Suprapubic skin (tissue), 4 donors: ENCODE measurements at regions not wholly inside any gene's neighbourhood (a gene's known extent, or its start where the extent isn't known, plus 50 kb on each side); places are given as distances from the start of the nearest gene placed in this dataset.

ENCODE experiments used
- DNase-seq, 2 donors: peaks; one replicate each; pipeline ENCODE4 v3.0.0-alpha.2; 2019; ENCODE audit warnings: low spot score in 2 of 2
- H3K27ac ChIP-seq: fragments of 200-600 bp; sonication (generic); one replicate; pipeline ENCODE4 v1.5.1; 2019
- H3K27me3 ChIP-seq: fragments of 200-600 bp; sonication (generic); one replicate; pipeline ENCODE4 v1.5.1; 2019
- H3K36me3 ChIP-seq: fragments of 200-600 bp; sonication (generic); one replicate; pipeline ENCODE4 v1.5.1; 2019
- H3K4me1 ChIP-seq: fragments of 200-600 bp; sonication (generic); one replicate; pipeline ENCODE4 v1.5.1; 2019
- H3K4me3 ChIP-seq: fragments of 200-600 bp; sonication (generic); one replicate; pipeline ENCODE4 v1.5.1; 2019; ENCODE audit warnings: mild to moderate bottlenecking
- H3K9me3 ChIP-seq: fragments of 200-600 bp; sonication (generic); one replicate; pipeline ENCODE4 v1.5.1; 2019
- EP300 ChIP-seq: sonication (generic); formaldehyde crosslinking; IDR thresholded peaks from one replicate; pipeline ENCODE4 v1.6.1; 2017; ENCODE audit warnings: antibody characterized with exemption
- POLR2A ChIP-seq, 2 donors: fragments of 450-650 bp; IDR thresholded peaks; one replicate each; pipeline ENCODE4 v1.6.1; 2017; ENCODE audit warnings: antibody characterized with exemption in 2 of 2, mild to moderate bottlenecking in 2 of 2, moderate library complexity in 2 of 2
- POLR2AphosphoS5 ChIP-seq, 3 donors: sonication (generic); formaldehyde crosslinking; IDR thresholded peaks; one replicate each; pipeline ENCODE4 v1.6.1; 2017; ENCODE audit warnings: antibody characterized with exemption in 3 of 3
- WGBS: methylation state at CpG from one replicate; pipeline ENCODE4 v1.1.5; 2018; 5-methylcytosine and 5-hydroxymethylcytosine counted together
- TF ChIP-seq, protein P1 (sequence below), 2 donors: fragments of 200-600 bp in 1 of 2; fragments of 450-650 bp in 1 of 2; sonication (generic) in 1 of 2; IDR thresholded peaks; one replicate each; pipeline ENCODE4 v1.5.1; 2016 to 2019; ENCODE audit warnings: antibody characterized with exemption in 2 of 2, mild to moderate bottlenecking in 1 of 2, moderate library complexity in 1 of 2

DNA sequence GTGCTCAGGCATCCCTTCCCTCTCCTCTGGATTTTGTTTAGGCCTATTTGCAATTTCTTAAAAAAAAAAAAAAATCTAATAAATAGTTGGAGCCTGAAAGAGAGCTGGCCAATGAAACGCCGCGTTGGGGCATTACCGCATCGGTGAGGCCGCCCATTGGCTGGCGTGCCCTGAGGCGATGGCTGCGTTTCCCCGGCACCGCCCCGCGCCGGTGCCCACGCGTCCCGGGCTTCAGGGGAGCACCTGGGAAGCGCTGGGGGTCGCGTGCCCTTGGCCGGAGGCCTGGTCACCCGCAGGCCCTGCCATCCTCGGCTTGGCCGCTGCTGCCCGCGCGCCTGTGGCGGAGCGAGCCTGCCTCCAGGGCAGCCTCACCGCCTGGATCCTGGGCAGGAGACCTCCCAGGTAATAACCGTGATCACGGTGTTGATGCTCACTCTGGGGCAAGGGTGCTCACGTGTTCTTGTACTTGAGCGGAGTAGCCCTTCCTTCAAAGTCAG is 155.4 kb downstream of the NRN1 start:
- H3K4me3 ChIP-seq: peak overlapping the region; percentile 43
- H3K9me3 ChIP-seq: no peaks in the 10 kb centered on the region
- 8% methylated on average over 22 of the region's 34 CpGs for WGBS
- DNase-seq: no peak
- peaks cover 34% of the 10 kb centered on the region for H3K27me3 ChIP-seq
- no peaks in the 10 kb centered on the region for H3K36me3 ChIP-seq
- H3K27ac ChIP-seq: no peak overlapping the region
- no peak for TF ChIP-seq POLR2AphosphoS5 (IDR thresholded peaks at IDR 0.05)
- TF ChIP-seq, protein P1, sequence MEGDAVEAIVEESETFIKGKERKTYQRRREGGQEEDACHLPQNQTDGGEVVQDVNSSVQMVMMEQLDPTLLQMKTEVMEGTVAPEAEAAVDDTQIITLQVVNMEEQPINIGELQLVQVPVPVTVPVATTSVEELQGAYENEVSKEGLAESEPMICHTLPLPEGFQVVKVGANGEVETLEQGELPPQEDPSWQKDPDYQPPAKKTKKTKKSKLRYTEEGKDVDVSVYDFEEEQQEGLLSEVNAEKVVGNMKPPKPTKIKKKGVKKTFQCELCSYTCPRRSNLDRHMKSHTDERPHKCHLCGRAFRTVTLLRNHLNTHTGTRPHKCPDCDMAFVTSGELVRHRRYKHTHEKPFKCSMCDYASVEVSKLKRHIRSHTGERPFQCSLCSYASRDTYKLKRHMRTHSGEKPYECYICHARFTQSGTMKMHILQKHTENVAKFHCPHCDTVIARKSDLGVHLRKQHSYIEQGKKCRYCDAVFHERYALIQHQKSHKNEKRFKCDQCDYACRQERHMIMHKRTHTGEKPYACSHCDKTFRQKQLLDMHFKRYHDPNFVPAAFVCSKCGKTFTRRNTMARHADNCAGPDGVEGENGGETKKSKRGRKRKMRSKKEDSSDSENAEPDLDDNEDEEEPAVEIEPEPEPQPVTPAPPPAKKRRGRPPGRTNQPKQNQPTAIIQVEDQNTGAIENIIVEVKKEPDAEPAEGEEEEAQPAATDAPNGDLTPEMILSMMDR (IDR thresholded peaks at IDR 0.05): no peak
- H3K4me1 ChIP-seq: peaks cover 8% of the 10 kb centered on the region

DNA sequence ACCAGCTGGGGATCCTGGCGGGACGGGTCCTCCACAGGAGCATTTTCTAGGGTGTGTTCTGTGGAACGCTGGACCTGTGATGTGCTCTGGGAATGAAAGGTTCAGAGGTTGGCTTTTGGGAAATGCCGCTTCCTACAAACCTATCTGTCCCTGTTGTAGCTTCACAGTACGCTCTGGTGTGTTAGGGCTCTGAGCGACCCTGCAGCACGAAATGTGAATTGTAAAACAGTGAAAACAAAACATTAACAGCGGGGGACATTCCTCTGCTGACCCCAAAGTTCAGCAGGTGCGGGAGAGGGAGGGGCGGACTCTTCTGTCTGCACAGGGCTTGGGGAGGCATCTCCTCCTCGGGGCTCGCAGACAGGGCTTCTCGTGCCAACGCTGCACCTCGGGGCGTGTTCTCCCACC is 155.9 kb downstream of the NRN1 start:
- DNase-seq: no peak
- peaks cover 8% of the 10 kb centered on the region for H3K4me1 ChIP-seq
- H3K27me3 ChIP-seq: peaks cover 38% of the 10 kb centered on the region
- TF ChIP-seq POLR2AphosphoS5 (IDR thresholded peaks at IDR 0.05) (no peak), POLR2A (IDR thresholded peaks at IDR 0.05) (no peak), EP300 (no peak)
- TF ChIP-seq, protein P1 (IDR thresholded peaks at IDR 0.05): no peak
- WGBS: 8% methylated on average over 14 of the region's 16 CpGs
- peak overlapping the region; percentile 43 for H3K4me3 ChIP-seq
- no peaks in the 10 kb centered on the region for H3K36me3 ChIP-seq
- no peak overlapping the region for H3K27ac ChIP-seq
- H3K9me3 ChIP-seq: no peaks in the 10 kb centered on the region

DNA sequence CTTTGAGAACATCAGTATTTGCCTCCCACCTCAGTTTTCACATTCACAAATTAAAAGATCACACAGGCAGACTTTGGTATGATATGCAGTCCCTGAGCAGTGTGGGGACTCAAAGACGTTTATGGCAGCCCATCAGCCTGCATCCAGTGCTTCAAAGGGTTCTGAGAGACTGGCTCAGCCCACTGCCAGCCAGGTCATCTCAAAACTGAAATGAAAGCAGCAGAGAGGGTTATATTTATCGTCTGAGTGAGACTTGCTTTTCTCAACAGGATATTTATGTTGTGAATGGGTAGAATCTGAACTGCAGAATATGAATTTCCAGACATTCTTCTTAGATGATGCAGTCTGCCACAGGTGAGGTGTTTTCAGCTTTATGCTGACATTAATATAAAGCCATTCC is 159.8 kb downstream of the NRN1 start:
- no peak for DNase-seq
- Histone ChIP-seq H3K27ac (no peak overlapping the region), H3K27me3 (peaks cover 33% of the 10 kb centered on the region), H3K4me1 (peaks cover 8% of the 10 kb centered on the region), H3K9me3 (no peaks in the 10 kb centered on the region), H3K36me3 (no peaks in the 10 kb centered on the region), H3K4me3 (no peak overlapping the region)
- WGBS: 71% methylated on average over 2 of the region's 2 CpGs
- TF ChIP-seq, protein P1 (IDR thresholded peaks at IDR 0.05): no peak
- TF ChIP-seq POLR2A (IDR thresholded peaks at IDR 0.05) (no peak), EP300 (no peak)

DNA sequence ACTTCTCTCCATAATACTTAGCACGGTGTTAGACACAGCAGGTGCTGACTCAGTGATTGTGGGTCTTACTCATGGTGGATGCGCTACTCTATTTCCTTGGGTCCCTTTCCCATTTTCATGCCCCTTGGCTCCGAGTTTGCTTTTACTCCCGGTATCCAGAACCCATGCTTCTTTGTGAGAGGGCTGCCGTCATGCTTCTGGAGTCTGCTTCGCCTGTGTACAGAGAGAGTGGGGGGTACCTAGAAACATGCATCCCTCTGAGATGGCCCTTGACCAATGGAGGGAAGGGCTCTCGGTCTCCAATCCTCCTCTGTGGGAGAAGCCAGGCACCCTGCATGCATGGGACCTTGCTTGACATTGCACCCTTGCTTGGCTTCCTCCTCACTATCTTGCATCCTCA is 160.4 kb downstream of the NRN1 start:
- no peak overlapping the region for H3K4me3 ChIP-seq
- H3K4me1 ChIP-seq: peaks cover 7% of the 10 kb centered on the region
- TF ChIP-seq POLR2AphosphoS5 (IDR thresholded peaks at IDR 0.05) (no peak), POLR2A (IDR thresholded peaks at IDR 0.05) (no peak), EP300 (no peak)
- TF ChIP-seq, protein P1 (IDR thresholded peaks at IDR 0.05): no peak
- H3K9me3 ChIP-seq: no peaks in the 10 kb centered on the region
- DNase-seq: no peak
- H3K36me3 ChIP-seq: no peaks in the 10 kb centered on the region
- H3K27me3 ChIP-seq: peaks cover 28% of the 10 kb centered on the region
- H3K27ac ChIP-seq: no peak overlapping the region
- WGBS: 91% methylated on average over 7 of the region's 7 CpGs

DNA sequence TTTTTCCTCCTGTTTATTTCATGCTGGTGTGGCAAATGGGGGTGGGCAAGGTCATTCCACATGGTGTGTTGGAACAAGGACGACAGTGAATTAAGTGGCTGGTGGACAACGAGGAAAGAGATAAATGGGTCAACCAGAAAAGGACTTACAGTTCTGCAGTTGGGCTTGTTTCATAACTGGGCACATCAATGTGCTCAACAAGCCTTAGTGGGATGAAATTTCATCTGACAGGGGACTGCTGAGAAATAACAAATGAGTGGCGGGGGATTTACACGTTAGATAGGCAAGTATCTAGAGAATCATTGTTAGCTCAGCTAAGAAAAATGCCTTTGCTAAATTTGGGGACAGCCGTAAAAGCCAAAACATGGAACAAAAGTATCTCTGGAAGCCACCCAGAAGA is 163.6 kb downstream of the NRN1 start:
- DNase-seq: no peak
- Histone ChIP-seq H3K4me3 (no peak overlapping the region), H3K27me3 (peaks cover 8% of the 10 kb centered on the region), H3K9me3 (no peaks in the 10 kb centered on the region), H3K4me1 (no peaks in the 10 kb centered on the region), H3K27ac (no peak overlapping the region), H3K36me3 (no peaks in the 10 kb centered on the region)
- TF ChIP-seq EP300 (no peak), POLR2AphosphoS5 (IDR thresholded peaks at IDR 0.05) (no peak), POLR2A (IDR thresholded peaks at IDR 0.05) (no peak)
- TF ChIP-seq, protein P1 (IDR thresholded peaks at IDR 0.05): no peak
- 89% methylated on average over 5 of the region's 5 CpGs for WGBS
